Central memory CD4-positive, alpha-beta T cell (primary cell): ENCODE measurements at regions not wholly inside any gene's neighbourhood (a gene's known extent, or its start where the extent isn't known, plus 50 kb on each side); places are given as distances from the start of the nearest gene placed in this dataset.
"Not testable (repeated sequence)": the region's sequence is repeated elsewhere in the genome, so short reads cannot be mapped to it uniquely, and the experiment has no call there.

Source experiments
- DNase-seq: peaks from one replicate; pipeline ENCODE4 v3.0.0; 2022

DNA sequence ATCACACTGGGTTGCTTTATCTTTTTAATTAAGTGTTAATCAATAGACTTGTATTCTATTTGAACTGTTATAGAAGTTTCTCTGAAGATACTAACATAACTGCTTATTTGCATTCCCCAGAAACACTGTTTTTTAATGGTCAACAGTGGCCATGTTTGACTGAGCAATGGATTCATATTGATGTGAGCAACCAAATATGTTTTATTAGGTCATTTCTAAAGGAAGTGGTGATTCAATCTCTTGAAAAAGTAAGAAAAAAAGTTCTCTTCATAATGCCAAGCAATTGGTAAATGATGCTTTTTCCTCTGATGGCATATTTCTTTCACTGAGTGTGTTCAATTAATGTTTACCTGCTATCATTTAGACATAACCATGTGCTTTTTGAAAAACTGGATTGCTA is 593.0 kb upstream of the CITED2 start:
- DNase-seq, result no peak

DNA sequence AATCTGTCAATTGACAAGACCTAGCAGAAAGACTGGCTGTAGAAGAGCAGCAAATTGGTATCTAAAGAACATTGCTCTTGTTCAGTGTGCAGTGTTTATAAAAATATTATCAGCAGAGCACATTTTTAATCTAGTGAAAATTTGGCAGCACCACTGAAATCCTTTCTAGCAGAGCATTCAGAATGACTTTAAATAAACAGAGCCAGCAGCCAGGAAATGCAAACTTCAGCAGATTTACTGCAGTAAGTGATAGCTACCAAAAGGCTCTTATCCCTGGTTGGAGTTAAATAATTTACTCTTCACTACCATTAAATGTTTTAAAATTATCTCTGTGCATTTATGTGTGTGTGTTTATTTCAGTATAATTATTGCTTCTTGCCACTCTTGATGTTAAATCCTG is 590.9 kb upstream of the CITED2 start:
- DNase-seq, result no peak

DNA sequence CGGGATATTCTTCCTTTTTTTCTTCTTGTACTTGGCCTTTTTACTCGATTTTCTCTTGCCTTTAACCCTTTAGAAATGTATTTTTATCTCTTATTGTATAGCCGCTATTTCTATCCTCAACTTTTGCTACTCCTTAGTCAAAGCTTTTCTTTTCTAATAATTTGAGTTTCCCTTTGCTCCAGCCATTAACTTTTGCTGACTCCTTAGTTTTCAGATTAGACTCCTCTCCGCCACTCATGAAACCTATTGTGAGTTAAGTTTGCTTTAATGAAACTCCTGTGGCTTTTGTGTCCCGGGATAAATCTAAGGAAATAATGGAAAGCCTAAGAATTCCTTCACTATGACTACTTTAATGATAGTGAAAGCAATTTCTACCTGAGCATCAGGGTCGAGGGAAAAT is 590.3 kb upstream of the CITED2 start:
- DNase-seq, result no peak

DNA sequence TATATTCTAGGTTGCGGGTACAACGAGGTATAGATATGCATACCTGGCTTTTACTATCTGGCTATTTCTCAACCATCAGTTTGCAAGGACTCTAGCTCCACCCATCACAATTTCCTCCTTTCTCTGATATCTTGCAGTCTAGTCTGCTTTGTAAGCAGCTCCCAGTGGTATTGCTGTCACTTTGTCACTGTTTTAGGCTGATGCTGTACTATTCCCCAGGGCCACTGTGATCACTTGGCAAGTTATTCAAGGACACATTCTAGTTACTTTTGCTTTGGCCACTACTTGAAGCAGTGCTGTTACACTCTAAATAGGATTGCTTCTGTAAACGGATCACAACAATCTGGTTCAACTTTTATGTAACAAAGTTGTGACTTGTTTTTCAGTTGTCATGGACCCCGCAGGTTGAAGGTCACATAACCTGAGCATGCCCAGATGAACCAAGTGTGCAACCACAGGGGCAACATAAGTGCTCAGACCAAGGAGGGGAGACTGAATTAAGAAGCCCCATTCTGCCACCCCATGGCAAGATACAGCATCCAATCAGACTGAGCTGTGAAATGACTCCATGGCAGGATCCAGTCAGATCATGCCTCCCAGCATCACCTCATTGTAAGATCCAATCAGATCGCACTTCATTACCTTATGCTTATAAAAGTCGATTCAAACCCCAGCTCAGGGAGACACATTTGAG is 588.4 kb upstream of the CITED2 start:
- no peak for DNase-seq

DNA sequence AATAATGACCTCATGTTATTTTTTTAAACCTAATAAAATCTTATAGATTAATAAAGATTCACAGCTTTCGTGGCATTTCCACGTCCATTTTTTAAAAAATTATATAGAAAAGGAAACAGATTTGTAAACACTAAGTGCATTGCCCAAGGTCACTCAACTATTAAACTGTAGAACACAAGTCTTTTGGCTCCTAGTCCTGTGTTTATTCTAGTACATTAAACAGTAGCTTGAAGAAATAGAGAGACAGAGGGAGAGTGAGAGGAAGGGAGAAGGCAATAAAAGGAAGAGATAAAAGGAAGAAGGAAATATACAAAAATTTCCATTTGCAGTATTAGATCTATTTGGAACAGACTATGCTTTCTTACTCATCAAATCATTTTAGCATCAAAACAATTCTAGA is 586.7 kb upstream of the CITED2 start:
- no peak for DNase-seq

DNA sequence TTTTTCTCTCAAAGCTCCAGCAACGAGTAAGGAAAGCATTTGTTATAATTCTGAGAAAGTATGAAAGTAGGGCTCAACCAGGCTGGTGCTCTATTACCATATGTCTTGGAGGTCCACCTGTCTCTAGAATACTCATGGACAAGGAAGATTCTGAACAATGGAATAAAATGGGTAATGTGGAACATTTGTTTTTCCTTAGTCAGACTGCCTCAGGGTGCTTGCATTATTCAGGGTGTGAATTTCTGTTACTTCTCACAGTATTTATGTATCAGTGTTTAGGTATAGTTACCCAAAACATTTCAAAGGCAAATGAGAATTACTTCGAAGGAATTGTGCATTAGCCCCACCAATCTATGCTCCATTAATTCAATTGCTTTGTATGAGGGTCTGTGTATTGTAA is 586.2 kb upstream of the CITED2 start:
- DNase-seq, result no peak

DNA sequence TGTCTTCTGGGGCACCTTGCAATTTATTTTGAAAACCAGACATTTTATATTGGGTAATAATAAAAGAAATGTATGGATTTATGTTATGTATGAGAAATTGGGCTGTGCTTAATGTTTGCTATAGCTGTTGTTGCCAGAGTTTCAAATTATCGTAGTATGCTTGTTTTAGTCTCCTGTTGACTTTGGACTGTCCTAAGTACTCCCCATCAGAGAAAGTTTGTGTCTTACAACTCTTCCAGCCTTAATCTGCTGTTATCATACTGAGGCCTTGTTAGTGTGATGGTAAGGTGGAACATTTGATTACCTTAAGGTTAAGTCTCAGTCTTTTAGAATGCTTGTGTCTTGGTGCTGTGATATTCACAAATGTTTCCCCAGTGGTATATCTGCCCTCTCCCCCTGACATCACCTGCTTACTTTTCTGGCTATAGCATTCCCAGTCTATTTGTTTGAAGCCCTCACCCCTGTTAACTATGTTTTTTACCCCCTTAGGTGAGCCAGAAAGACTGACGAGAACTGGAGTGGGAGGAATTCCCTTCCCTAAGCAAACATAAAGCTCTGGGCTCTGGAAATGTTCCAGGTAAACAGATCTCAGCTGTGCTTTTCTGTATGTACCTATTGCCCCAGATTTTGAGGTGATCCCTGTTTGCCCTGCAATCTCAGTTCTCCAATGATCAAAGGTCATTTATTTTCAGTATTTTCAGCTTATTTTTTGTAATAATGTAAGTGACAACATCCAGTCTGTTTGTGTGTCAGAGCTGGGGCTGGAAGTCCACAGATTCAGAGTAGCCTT is 581.1 kb upstream of the CITED2 start:
- DNase-seq, result no peak

DNA sequence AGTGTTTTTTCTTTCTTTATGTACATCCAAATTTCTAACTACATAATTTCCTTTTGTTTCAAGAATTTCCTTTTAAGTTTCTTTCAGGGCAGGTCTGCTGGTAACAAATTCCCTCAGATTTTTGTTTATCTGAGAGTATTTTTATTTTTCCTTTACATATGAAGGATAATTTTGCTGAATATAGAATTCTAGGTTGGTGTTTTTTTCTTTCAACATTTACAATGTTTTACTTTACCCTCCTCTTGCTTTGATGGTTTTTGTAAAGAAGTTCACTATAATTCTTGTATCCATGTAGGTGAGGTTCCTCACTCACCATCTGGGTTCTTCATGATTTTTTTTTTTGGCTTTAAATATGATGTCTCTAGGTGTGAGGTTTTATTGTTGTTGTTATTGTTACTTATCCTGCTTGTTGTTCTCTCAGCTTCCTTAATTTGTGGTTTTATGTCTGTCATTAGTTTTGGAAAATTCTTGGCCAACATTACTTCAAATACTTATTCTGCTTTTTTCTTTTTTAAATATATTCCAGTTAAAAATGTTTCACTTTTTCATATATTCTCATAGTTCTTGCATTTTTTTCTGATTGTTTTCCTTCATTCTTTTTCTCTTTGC is 580.1 kb upstream of the CITED2 start:
- DNase-seq, result no peak

DNA sequence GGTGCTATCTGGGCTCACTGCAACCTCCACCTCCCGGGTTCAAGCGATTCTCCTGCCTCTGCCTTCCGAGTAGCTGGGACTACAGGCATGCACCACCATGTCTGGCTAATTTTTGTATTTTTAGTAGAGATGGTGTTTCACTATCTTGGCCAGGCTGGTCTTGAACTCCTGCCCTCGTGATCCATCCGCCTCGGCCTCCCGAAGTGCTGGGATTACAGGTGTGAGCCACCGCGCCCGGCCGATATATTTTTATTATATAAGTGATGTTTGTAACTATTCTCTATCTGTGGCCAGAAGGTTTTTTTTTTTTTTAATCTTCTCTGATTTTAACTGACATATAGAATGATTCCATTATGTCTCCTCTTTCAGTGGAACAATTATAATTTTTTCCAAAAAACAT is 579.3 kb upstream of the CITED2 start:
- DNase-seq, result not testable (repeated sequence)

DNA sequence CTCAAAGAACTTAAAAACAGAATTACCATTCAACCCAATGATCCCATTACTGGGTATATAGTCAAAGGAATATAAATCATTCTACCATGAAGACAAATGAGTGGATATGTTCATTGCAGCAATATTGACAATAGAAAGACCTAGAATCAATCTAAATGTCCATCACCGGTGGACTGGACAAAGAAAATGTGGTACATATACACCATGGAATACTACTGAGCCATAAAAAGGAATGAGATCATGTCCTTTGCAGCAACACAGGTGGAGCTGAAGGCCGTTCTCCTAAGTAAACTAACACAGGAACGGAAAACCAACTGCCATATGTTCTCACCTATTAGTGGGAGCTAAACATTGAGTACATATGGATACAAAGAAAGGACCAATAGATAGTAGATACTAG is 576.7 kb upstream of the CITED2 start:
- DNase-seq, result no peak

DNA sequence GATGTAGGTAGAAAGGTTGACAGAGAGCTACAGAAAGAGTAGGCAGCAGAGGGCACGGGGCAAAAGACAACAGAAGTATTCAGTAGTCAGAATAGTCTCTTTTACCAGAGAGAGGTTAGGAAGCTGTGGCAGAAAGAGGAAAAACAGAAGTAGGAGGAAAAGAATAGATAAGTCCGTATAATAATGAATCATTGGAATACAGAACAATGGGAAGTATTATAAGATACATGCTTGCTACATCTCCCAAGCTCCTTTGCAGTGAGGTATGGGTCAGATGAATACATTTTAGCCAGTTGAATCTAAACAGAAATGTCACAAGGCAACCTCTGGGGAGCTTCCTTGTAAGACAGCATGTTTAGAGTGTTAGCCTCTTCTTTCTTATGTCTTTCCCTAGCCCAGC is 570.5 kb upstream of the CITED2 start:
- DNase-seq, result no peak

DNA sequence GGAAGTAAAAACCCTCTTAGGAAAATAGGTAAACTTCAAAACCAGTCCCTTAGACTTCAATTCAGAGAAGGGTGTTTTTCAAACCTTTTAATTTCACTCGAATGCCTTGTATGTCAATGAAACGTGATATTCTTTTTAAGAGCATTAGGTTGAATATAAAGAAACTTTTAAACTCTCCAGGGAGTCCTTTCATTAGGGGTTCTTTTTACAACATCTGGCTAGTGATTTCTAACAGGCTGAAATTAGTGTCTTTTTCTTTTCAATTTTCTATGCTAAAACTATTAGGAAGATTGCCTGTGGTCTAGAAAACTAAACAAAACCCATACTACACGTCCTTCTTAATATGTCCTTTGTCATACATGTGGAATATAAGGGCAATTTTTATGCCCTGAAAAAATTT is 569.7 kb upstream of the CITED2 start:
- no peak for DNase-seq

DNA sequence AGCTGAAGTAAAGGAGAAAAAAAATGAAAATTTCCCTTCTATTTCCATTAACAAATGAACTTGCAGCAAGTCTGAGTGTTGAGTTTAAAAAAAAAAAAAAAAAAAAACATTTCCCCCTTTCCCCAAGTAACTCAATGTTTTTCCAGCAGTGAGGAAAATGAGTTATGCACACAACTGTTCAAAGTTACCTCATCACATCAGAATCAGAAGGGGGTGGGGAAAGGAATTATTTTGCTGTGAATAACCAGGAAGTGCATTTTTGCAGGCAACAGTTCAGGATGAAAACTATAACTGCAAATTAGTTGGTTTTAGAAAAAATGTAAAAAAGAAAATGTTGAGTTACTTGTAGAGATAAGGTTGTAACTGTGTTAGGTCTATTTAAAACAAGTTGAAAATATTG is 568.9 kb upstream of the CITED2 start:
- no peak for DNase-seq

DNA sequence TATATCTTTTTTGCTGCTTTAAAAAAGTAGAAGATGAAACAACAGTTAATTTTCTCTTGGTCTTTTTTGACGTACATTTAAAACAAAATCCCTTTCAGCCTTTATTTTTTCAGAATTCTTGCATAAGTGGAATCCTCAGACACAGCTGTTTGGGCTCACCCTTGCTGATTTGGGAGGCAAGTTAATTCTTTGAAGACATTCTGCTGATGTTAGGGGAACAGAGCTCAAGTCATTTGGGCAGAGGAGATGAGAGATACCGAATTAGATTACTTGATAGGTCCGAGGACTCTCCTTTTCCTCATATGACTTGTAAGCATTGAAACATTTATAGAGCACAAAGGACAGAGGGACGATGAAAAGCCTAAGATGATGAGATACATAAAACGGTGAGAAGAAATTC is 567.9 kb upstream of the CITED2 start:
- DNase-seq, result no peak

DNA sequence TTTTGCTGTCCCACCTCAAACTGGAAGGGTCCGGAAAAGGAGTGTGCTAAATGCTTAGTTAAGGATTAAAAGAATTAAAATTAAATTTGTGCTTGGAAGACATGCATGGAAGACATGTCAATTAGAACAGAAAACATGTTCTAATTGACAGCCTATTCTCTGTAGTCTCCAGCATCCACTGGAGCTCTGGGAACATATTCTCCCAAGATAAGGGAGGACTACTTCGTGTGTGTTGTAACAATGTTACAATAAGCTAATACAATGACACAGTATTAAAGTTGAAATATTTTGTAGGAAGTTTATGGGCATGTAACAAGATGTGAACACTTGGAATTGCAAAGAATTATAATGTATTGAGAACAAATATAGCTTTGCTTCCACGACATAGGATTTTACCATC is 567.4 kb upstream of the CITED2 start:
- no peak for DNase-seq

DNA sequence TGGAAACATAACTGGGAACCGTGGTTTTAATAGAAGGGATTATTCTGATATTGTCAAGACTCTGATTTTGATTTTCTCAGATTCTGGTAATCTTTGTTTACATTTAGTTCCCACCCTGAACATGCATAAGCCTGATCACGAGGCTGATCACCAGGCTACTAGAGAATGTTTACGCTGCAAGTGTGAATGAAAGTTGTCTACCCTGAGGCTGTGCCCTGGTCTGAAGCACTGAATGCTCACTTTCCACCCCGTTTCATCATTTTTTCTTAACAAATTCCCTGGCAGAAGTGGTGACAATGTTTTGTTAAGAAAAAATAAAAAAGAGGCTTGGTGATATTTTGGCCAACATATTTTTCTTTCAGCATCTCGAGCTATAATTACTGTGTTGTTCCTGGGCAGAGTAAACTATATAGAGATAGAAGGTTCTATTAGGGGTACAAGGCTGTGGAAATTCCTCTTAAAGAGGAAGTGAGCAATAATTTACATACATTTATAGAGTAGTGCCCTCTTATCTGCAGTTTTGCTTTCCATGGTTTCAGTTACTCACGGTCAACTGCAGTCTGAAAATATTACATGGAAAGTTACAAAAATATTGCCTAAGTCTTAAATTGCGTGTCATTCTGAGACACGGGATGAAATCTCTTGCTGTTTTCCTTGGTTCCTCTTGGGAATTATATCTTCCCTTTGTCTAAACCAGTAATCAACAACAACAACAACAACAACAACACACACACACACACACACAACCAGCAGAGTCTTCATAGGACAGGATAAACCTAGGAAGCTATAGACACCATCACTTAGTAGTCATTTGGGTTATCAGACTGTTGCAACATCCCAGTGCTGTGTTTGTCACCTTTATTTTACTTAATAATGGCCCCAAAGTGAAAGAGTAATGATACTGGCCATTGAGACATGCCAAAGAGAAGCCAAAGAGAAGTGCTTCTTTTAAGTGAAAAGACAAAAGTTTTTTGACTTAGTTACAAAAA is 566.6 kb upstream of the CITED2 start:
- no peak for DNase-seq

DNA sequence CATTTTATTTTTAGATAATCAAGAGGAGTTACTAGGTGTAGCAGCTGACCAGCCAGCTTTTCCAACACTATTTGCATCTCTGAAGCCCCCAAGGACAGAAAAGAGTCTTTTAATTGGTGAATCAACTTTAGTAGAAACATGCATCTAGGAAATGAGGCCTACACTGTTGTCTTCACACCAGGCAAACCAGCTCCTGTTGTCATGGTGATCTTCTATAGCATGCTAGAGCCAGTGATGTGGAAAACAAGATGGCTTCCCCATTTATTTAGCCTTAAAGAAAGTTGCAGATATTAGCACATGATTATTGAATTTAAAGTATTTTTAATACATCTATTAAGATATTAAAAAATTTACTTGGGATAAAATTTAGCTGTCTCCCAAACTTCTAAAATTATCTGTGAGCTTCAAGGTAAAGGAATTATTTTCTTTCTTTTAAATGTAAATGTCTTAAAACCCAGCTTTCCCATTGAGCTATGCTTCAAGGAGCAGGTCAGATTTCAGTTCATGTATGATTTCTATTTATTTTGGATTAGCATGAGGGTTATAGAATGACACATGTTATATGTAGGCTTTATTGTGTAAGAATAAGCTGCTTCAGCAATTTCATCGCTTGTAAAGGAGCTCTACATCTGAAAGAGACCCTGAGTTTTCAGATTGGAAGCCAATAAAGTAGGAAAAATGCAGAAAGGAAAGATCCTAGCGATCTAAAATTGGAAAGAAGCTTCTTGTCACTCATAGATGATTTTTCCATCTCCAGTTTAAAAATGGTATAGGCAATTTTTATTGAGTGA is 564.9 kb upstream of the CITED2 start:
- DNase-seq, result no peak

DNA sequence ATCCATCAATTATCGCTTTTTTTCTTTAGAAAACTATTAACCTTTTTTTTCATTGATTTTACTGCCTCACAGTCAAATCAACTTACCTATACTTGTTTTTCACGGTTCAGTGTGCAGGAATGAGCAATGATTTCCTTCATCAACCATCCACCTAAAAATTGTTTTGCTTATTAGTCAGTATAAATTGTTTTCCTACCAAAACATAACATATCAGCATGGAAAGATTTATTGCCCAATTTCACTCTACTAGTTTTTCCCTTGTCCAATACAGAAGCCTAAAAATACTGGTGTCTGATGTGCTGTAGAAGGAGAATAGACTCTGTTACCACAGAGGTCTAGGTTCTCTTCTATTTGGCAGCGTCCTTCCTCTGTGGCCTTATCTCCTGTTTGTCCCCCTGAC is 558.2 kb upstream of the CITED2 start:
- no peak for DNase-seq

DNA sequence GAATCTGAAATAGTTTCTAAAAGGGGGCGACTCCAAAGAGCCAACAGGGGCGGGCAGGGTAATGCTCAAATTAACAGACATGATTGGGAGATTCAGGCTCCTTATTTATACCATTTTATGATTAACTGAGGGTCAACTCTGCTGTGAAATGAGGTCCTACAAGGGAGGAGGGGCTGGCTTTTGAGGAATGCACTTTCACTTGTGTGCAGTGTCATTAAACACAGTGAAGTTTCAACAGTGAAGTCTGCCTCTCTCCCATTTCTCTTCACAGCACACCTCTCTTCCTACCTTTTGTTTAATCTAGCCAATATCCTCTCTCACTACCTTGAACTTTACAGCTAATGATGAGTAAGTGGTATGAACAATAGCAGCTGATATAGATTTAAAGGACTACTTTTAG is 557.3 kb upstream of the CITED2 start:
- DNase-seq, result no peak

DNA sequence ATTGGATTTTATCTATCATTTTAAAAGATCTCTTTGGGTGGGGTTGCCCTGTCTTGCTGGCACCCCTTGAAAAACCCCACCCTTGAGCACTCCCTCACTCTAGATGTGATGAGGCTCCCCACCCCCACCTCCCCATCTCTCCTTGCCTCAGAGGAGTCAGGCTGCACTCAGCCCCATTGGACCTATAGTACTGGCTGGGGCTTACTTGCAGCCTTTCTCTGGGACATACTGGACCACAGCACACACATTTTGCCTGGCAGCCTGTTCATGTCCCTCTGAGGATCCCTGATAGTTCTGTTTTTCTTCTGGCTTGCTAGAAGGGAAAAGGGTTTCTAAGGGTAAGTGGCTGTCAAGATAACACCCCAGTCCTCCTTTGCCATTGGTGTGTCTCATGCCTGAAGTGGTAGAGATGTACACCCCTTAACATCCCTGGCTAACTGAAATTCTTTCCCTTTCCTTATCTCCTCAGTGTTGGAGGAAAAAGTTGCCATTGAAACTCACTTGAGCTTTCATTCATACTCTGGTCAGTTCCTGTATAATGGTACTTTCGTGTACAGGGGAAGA is 553.4 kb upstream of the CITED2 start:
- DNase-seq, result no peak

DNA sequence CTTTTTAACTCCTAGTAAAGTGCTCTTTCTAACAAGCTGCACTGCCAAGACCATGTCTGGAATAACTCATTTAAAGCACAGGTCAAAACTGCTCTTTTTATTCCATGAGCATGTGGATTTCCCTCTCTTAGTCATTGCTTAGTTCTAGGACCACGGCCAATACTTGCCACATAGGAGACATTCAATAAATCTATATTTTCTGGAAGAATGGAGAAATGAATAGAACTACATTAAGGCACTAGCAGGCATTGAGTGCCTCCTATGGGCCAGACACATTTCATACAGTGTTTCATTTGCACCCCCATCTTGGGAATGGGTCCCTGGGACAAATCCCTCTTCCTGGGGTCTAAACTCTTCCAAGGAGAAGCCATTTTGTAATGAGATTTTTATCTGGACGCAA is 552.8 kb upstream of the CITED2 start:
- no peak for DNase-seq

DNA sequence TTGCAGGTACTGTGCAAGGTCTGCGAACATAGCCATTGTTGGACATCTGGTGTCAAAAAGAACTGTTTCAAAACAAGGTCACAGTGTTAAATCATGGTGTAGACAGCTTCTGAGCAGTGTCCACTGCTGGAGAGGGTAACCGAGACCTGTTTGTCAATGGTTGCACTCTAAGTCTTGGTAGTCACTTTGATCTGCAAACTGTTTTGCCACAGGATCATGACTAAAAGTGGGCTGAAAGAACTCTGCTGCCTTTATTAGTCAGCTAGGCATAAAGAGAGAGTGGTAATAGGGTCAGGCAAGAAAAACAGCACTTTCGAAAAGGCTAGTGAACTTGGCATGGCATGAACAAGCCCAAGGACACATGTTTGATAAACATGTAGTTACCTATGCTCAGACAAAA is 552.3 kb upstream of the CITED2 start:
- DNase-seq, result no peak
